GM21367 (cell line): ENCODE measurements at regions not wholly inside any gene's neighbourhood (a gene's known extent, or its start where the extent isn't known, plus 50 kb on each side); places are given as distances from the start of the nearest gene placed in this dataset.

Source experiments
- ATAC-seq: cut with Tn5 transposase; IDR thresholded peaks from one replicate; pipeline ENCODE4 v1.9.1; 2021; ENCODE audit not compliant: unreplicated experiment

- no peak for ATAC-seq
These were observed 1069.8 kb downstream of the NLGN4Y start for GRCh38 chrY:15594179-15594578.

GRCh38 chrY:15600565-15600964, 1076.2 kb downstream of the NLGN4Y start:
- no peak for ATAC-seq

- ATAC-seq: no peak
These were observed 1100.0 kb downstream of the NLGN4Y start for GRCh38 chrY:15624370-15624769.

- no peak for ATAC-seq
These were observed 1100.6 kb downstream of the NLGN4Y start for GRCh38 chrY:15624928-15625327.

GRCh38 chrY:15648198-15648597, 1123.9 kb downstream of the NLGN4Y start:
- no peak for ATAC-seq

GRCh38 chrY:15650056-15650455, 1125.7 kb downstream of the NLGN4Y start:
- no peak for ATAC-seq

GRCh38 chrY:15688531-15688930, 1164.2 kb downstream of the NLGN4Y start:
- ATAC-seq: no peak

GRCh38 chrY:15689994-15690393, 1165.7 kb downstream of the NLGN4Y start:
- no peak for ATAC-seq

- no peak for ATAC-seq
These were observed 1177.8 kb downstream of the NLGN4Y start for GRCh38 chrY:15702131-15702530.

- no peak for ATAC-seq
These were observed 1180.6 kb downstream of the NLGN4Y start for GRCh38 chrY:15704906-15705305.

GRCh38 chrY:15749533-15750433, 1225.5 kb downstream of the NLGN4Y start:
- no peak for ATAC-seq

GRCh38 chrY:15751001-15751400, 1226.7 kb downstream of the NLGN4Y start:
- no peak for ATAC-seq

GRCh38 chrY:15756266-15756665, 1231.9 kb downstream of the NLGN4Y start:
- ATAC-seq: no peak

GRCh38 chrY:15773579-15773978, 1249.2 kb downstream of the NLGN4Y start:
- no peak for ATAC-seq

- ATAC-seq: no peak
These were observed 1251.6 kb downstream of the NLGN4Y start for GRCh38 chrY:15775880-15776279.

- no peak for ATAC-seq
These were observed 1255.6 kb downstream of the NLGN4Y start for GRCh38 chrY:15779891-15780290.

GRCh38 chrY:15800021-15800420, 1275.7 kb downstream of the NLGN4Y start:
- ATAC-seq: no peak

GRCh38 chrY:15805985-15806384, 1281.7 kb downstream of the NLGN4Y start:
- no peak for ATAC-seq

- no peak for ATAC-seq
These were observed 1289.9 kb downstream of the NLGN4Y start for GRCh38 chrY:15814241-15814640.
